ENCODE measurements at regions not wholly inside any gene's neighbourhood (a gene's known extent, or its start where the extent isn't known, plus 50 kb on each side); places are given as distances from the start of the nearest gene placed in this dataset.
"Not testable (repeated sequence)": the region's sequence is repeated elsewhere in the genome, so short reads cannot be mapped to it uniquely, and the experiment has no call there.

DNA sequence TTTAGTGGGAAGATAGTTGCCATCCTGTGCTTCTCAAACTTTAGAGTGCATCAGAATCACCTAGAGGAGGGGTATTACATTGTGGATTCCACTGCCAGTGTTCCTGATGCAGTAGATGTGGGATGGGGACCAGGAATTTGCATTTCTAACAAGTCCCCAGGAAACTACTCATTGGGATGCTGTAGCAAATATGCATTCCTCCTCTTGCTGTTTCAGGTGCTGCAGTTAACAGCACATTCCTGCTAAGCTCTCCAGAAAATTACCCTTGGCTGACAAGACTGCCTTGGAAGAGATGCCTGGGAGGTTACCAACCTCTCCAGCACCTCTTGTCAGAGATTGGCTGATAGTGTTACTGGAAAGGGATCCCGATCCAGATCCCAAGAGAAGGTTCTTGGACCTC, 270.5 kb downstream of the OSTF1 start:
- Mint-ChIP-seq H3K36me3 (peaks cover 13% of the 10 kb centered on the region), H3K9me3 (peaks cover 4 to 13% of the 10 kb centered on the region in 2 donors), H3K4me1 (no peaks in the 10 kb centered on the region), H3K4me3 (no peak overlapping the region), H3K27me3 (ENCODE audit: low read depth in 2 of 2) (no peaks in the 10 kb centered on the region), H3K27ac (no peak overlapping the region)
- intact Hi-C loops (cut with micrococcal nuclease): no loop called here
- Histone ChIP-seq H3K9me3 (ENCODE audit: control insufficient read depth, insufficient read depth, low read length) (peaks cover 9% of the 10 kb centered on the region), H3K4me3 (ENCODE audit: low read length) (no peak overlapping the region), H3K27me3 (ENCODE audit: control insufficient read depth, insufficient read depth, low read length) (no peaks in the 10 kb centered on the region), H3K27ac (ENCODE audit: low read length) (no peak overlapping the region), H3K36me3 (ENCODE audit: control insufficient read depth, insufficient read depth, low read length) (no peaks in the 10 kb centered on the region), H3K4me1 (ENCODE audit: control insufficient read depth, insufficient read depth, low read length) (no peaks in the 10 kb centered on the region)
- ATAC-seq: no peak
- 83% methylated on average over 1 of the region's 1 CpG for WGBS (ENCODE audit: insufficient coverage)
- TF ChIP-seq, protein P1, sequence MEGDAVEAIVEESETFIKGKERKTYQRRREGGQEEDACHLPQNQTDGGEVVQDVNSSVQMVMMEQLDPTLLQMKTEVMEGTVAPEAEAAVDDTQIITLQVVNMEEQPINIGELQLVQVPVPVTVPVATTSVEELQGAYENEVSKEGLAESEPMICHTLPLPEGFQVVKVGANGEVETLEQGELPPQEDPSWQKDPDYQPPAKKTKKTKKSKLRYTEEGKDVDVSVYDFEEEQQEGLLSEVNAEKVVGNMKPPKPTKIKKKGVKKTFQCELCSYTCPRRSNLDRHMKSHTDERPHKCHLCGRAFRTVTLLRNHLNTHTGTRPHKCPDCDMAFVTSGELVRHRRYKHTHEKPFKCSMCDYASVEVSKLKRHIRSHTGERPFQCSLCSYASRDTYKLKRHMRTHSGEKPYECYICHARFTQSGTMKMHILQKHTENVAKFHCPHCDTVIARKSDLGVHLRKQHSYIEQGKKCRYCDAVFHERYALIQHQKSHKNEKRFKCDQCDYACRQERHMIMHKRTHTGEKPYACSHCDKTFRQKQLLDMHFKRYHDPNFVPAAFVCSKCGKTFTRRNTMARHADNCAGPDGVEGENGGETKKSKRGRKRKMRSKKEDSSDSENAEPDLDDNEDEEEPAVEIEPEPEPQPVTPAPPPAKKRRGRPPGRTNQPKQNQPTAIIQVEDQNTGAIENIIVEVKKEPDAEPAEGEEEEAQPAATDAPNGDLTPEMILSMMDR (IDR thresholded peaks at IDR 0.05): no peak
- no peak for DNase-seq

DNA sequence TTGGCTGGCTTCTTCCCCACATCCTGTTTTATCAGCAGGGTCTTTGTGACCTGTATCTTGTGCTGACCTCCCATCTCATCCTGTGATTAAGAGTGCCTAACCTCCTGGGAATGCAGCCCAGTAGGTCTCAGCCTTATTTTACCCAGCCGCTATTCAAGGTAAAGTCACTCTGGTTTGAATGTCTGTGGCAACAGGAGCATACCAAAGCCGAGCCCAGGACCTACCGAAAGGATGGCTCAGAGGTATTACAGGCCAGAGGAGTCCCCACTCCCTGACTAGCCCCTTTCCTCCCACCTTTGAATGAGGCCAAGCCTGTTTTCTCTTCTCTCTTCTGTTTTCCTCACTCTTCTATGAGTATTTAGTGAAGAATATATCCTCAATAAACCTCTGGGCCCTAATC, 271.3 kb downstream of the OSTF1 start:
- no peak overlapping the region for H3K4me3 Mint-ChIP-seq
- peaks cover 4 to 13% of the 10 kb centered on the region in 2 donors for H3K9me3 Mint-ChIP-seq
- DNase-seq (no peak), ATAC-seq (no peak)
- H3K27ac Mint-ChIP-seq: no peak overlapping the region
- H3K4me1 ChIP-seq (ENCODE audit: control insufficient read depth, insufficient read depth, low read length): no peaks in the 10 kb centered on the region
- H3K36me3 ChIP-seq (ENCODE audit: control insufficient read depth, insufficient read depth, low read length): no peaks in the 10 kb centered on the region
- H3K27me3 Mint-ChIP-seq (ENCODE audit: low read depth in 2 of 2): no peaks in the 10 kb centered on the region
- H3K27ac ChIP-seq (ENCODE audit: low read length): no peak overlapping the region
- H3K4me1 Mint-ChIP-seq: no peaks in the 10 kb centered on the region
- no peaks in the 10 kb centered on the region for H3K27me3 ChIP-seq (ENCODE audit: control insufficient read depth, insufficient read depth, low read length)
- H3K4me3 ChIP-seq (ENCODE audit: low read length): no peak overlapping the region
- intact Hi-C loops (cut with micrococcal nuclease): no loop called here
- 95% methylated on average over 3 of the region's 3 CpGs for WGBS (ENCODE audit: insufficient coverage)
- H3K36me3 Mint-ChIP-seq: peaks cover 20% of the 10 kb centered on the region
- TF ChIP-seq, protein P1 (IDR thresholded peaks at IDR 0.05): no peak
- H3K9me3 ChIP-seq (ENCODE audit: control insufficient read depth, insufficient read depth, low read length): peaks cover 15% of the 10 kb centered on the region

DNA sequence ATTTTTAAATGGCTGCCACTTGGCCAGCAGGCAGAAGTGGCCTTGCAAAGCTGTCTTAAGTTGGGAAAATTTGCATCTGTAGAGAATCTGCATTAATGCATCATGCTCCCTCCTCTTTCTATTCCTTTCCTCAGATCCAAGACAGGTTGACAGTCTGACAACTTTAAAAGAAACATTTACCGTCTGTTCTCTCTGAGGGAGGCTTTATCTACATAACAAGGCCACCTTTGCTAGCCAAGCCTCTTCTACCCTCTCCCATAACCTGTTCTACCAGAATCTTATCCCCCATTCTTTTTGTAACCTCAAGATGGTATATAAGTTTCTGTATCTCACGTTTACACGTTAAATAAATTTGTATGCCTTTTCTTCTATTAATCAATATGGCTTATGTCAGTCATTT, 271.9 kb downstream of the OSTF1 start:
- Histone ChIP-seq H3K27ac (ENCODE audit: low read length) (no peak overlapping the region), H3K9me3 (ENCODE audit: control insufficient read depth, insufficient read depth, low read length) (peaks cover 15% of the 10 kb centered on the region), H3K27me3 (ENCODE audit: control insufficient read depth, insufficient read depth, low read length) (no peaks in the 10 kb centered on the region), H3K4me1 (ENCODE audit: control insufficient read depth, insufficient read depth, low read length) (no peaks in the 10 kb centered on the region), H3K4me3 (ENCODE audit: low read length) (no peak overlapping the region), H3K36me3 (ENCODE audit: control insufficient read depth, insufficient read depth, low read length) (no peaks in the 10 kb centered on the region)
- ATAC-seq: no peak
- no peaks in the 10 kb centered on the region for H3K4me1 Mint-ChIP-seq
- no peak for DNase-seq
- H3K27ac Mint-ChIP-seq: no peak overlapping the region
- WGBS (ENCODE audit: insufficient coverage): 100% methylated on average over 1 of the region's 3 CpGs
- no peaks in the 10 kb centered on the region for H3K27me3 Mint-ChIP-seq (ENCODE audit: low read depth in 2 of 2)
- intact Hi-C loops (cut with micrococcal nuclease): no loop called here
- no peak overlapping the region for H3K4me3 Mint-ChIP-seq
- TF ChIP-seq, protein P1 (IDR thresholded peaks at IDR 0.05): no peak
- peaks cover 5 to 14% of the 10 kb centered on the region in 2 donors for H3K9me3 Mint-ChIP-seq
- H3K36me3 Mint-ChIP-seq: peaks cover 20% of the 10 kb centered on the region

DNA sequence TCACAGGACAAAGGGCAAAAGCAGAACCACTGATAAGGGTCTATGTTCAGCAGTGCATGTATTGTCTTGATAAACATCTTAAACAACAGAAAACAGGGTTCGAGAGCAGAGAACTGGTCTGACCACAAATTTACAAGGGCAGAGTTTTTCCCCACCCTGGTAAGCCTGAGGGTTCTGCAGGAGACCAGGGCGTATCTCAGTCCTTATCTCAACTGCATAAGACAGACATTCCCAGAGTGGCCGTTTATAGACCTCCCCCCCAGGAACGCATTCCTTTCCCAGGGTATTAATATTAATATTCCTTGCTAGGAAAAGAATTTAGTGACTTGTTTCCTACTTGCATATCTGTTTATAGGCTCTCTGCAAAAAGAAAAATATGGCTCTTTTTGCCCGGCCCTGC, 274.1 kb downstream of the OSTF1 start:
- peaks cover 20% of the 10 kb centered on the region for H3K36me3 Mint-ChIP-seq
- WGBS (ENCODE audit: insufficient coverage): 93% methylated on average over 3 of the region's 5 CpGs
- peaks cover 5 to 12% of the 10 kb centered on the region in 2 donors for H3K9me3 Mint-ChIP-seq
- H3K4me3 ChIP-seq (ENCODE audit: low read length); H3K27ac Mint-ChIP-seq; H3K27ac ChIP-seq (ENCODE audit: low read length); H3K27me3 Mint-ChIP-seq (ENCODE audit: low read depth in 2 of 2); H3K4me1 ChIP-seq (ENCODE audit: control insufficient read depth, insufficient read depth, low read length); H3K27me3 ChIP-seq (ENCODE audit: control insufficient read depth, insufficient read depth, low read length); H3K4me1 Mint-ChIP-seq; ATAC-seq; intact Hi-C loops (cut with micrococcal nuclease); H3K36me3 ChIP-seq (ENCODE audit: control insufficient read depth, insufficient read depth, low read length); H3K4me3 Mint-ChIP-seq; DNase-seq: not testable (repeated sequence)
- peaks cover 15% of the 10 kb centered on the region for H3K9me3 ChIP-seq (ENCODE audit: control insufficient read depth, insufficient read depth, low read length)

Data from natural killer cell (primary cell).